ENCODE measurements at regions not wholly inside any gene's neighbourhood (a gene's known extent, or its start where the extent isn't known, plus 50 kb on each side); places are given as distances from the start of the nearest gene placed in this dataset.

- in situ Hi-C loops (cut with HindIII; ENCODE audit: low pct_ligation_motif_present, low pct_unique_long_range_greater_than_20kb, low sequenced_read_pairs), result no loop called here
- no peak for DNase-seq
Measured at GRCh38 chr21:28431527-28432200, 561.0 kb downstream of the LTN1 start.

GRCh38 chr21:28431022-28431421, 561.7 kb downstream of the LTN1 start:
- no peak for DNase-seq
- in situ Hi-C loops (cut with HindIII; ENCODE audit: low pct_ligation_motif_present, low pct_unique_long_range_greater_than_20kb, low sequenced_read_pairs), result no loop called here

GRCh38 chr21:28429161-28429560, 563.5 kb downstream of the LTN1 start:
- no peak for DNase-seq
- in situ Hi-C loops (cut with HindIII; ENCODE audit: low pct_ligation_motif_present, low pct_unique_long_range_greater_than_20kb, low sequenced_read_pairs), result no loop called here

- DNase-seq, result no peak
- in situ Hi-C loops (cut with HindIII; ENCODE audit: low pct_ligation_motif_present, low pct_unique_long_range_greater_than_20kb, low sequenced_read_pairs), result no loop called here
Measured at GRCh38 chr21:28427394-28428022, 565.2 kb downstream of the LTN1 start.

GRCh38 chr21:28426545-28426944, 566.1 kb downstream of the LTN1 start:
- in situ Hi-C loops (cut with HindIII; ENCODE audit: low pct_ligation_motif_present, low pct_unique_long_range_greater_than_20kb, low sequenced_read_pairs), result no loop called here

GRCh38 chr21:28423521-28424190, 569.0 kb downstream of the LTN1 start:
- no peak for DNase-seq
- in situ Hi-C loops (cut with HindIII; ENCODE audit: low pct_ligation_motif_present, low pct_unique_long_range_greater_than_20kb, low sequenced_read_pairs), result no loop called here

More at GRCh38 chr21:28426545-28426944, 566.1 kb downstream of the LTN1 start:
- no peak for DNase-seq

- in situ Hi-C loops (cut with HindIII; ENCODE audit: low pct_ligation_motif_present, low pct_unique_long_range_greater_than_20kb, low sequenced_read_pairs), result no loop called here
- no peak for DNase-seq
Measured at GRCh38 chr21:28421716-28422524, 570.8 kb downstream of the LTN1 start.

- in situ Hi-C loops (cut with HindIII; ENCODE audit: low pct_ligation_motif_present, low pct_unique_long_range_greater_than_20kb, low sequenced_read_pairs), result no loop called here
- DNase-seq, result no peak
Measured at GRCh38 chr21:28419811-28420210, 572.9 kb downstream of the LTN1 start.

- in situ Hi-C loops (cut with HindIII; ENCODE audit: low pct_ligation_motif_present, low pct_unique_long_range_greater_than_20kb, low sequenced_read_pairs), result no loop called here
- DNase-seq, result no peak
Measured at GRCh38 chr21:28418726-28419514, 573.8 kb downstream of the LTN1 start.

- no peak for DNase-seq
- in situ Hi-C loops (cut with HindIII; ENCODE audit: low pct_ligation_motif_present, low pct_unique_long_range_greater_than_20kb, low sequenced_read_pairs), result no loop called here
Measured at GRCh38 chr21:28410256-28410655, 582.4 kb downstream of the LTN1 start.

- in situ Hi-C loops (cut with HindIII; ENCODE audit: low pct_ligation_motif_present, low pct_unique_long_range_greater_than_20kb, low sequenced_read_pairs), result no loop called here
- no peak for DNase-seq
Measured at GRCh38 chr21:28402616-28402989, 590.1 kb downstream of the LTN1 start.

- in situ Hi-C loops (cut with HindIII; ENCODE audit: low pct_ligation_motif_present, low pct_unique_long_range_greater_than_20kb, low sequenced_read_pairs), result no loop called here
- no peak for DNase-seq
Measured at GRCh38 chr21:28397040-28397439, 595.6 kb downstream of the LTN1 start.

- no peak for DNase-seq
- in situ Hi-C loops (cut with HindIII; ENCODE audit: low pct_ligation_motif_present, low pct_unique_long_range_greater_than_20kb, low sequenced_read_pairs), result no loop called here
Measured at GRCh38 chr21:28396421-28396820, 596.3 kb downstream of the LTN1 start.

GRCh38 chr21:28393279-28393678, 599.4 kb downstream of the LTN1 start:
- no peak for DNase-seq
- in situ Hi-C loops (cut with HindIII; ENCODE audit: low pct_ligation_motif_present, low pct_unique_long_range_greater_than_20kb, low sequenced_read_pairs), result no loop called here

GRCh38 chr21:28391938-28392849, 600.5 kb downstream of the LTN1 start:
- DNase-seq, result no peak
- in situ Hi-C loops (cut with HindIII; ENCODE audit: low pct_ligation_motif_present, low pct_unique_long_range_greater_than_20kb, low sequenced_read_pairs), result no loop called here

- no peak for DNase-seq
- in situ Hi-C loops (cut with HindIII; ENCODE audit: low pct_ligation_motif_present, low pct_unique_long_range_greater_than_20kb, low sequenced_read_pairs), result no loop called here
Measured at GRCh38 chr21:28387220-28387619, 605.5 kb downstream of the LTN1 start.

- in situ Hi-C loops (cut with HindIII; ENCODE audit: low pct_ligation_motif_present, low pct_unique_long_range_greater_than_20kb, low sequenced_read_pairs), result no loop called here
- no peak for DNase-seq
Measured at GRCh38 chr21:28385845-28386244, 606.8 kb downstream of the LTN1 start.
